Calu3 (cell line): ENCODE measurements at regions not wholly inside any gene's neighbourhood (a gene's known extent, or its start where the extent isn't known, plus 50 kb on each side); places are given as distances from the start of the nearest gene placed in this dataset.
A peak's percentile ranks its signal among the peaks of the same experiment; 100 is the strongest.

ENCODE experiments used
- BruUV-seq: library from RNA; stranded (reverse); fragments of 400-500 nt; replicated peaks from 2 replicates; lab custom pipeline; 2021; lab: Mats Ljungman, UMichigan
- CTCF ChIA-PET: fragments of 300-600 bp; sonication (Branson Sonifier 250); formaldehyde crosslinking; loops from one replicate; lab custom pipeline; 2022; ENCODE audit warnings: antibody characterized with exemption; lab: Charles Lee
- DNase-seq: peaks from one replicate; pipeline ENCODE4 v3.0.0; 2022
- H3K27ac Mint-ChIP-seq: one replicate; pipeline ENCODE4 v1.8.0; 2022; ENCODE audit warnings: mixed read lengths; ENCODE audit not compliant: unreplicated experiment
- H3K27me3 Mint-ChIP-seq: one replicate; pipeline ENCODE4 v1.8.0; 2022; ENCODE audit warnings: mixed read lengths; ENCODE audit not compliant: unreplicated experiment
- H3K36me3 Mint-ChIP-seq: one replicate; pipeline ENCODE4 v1.8.0; 2022; ENCODE audit warnings: mild to moderate bottlenecking, moderate library complexity, mixed read lengths; ENCODE audit not compliant: insufficient read depth, unreplicated experiment
- H3K4me1 Mint-ChIP-seq: one replicate; pipeline ENCODE4 v1.8.0; 2022; ENCODE audit warnings: mild to moderate bottlenecking, low read depth, mixed read lengths; ENCODE audit not compliant: unreplicated experiment
- H3K4me3 Mint-ChIP-seq: one replicate; pipeline ENCODE4 v1.8.0; 2022; ENCODE audit warnings: mild to moderate bottlenecking, low read depth, moderate library complexity, mixed read lengths; ENCODE audit not compliant: unreplicated experiment
- H3K9me3 Mint-ChIP-seq: one replicate; pipeline ENCODE4 v1.8.0; 2022; ENCODE audit warnings: low read depth, mixed read lengths; ENCODE audit not compliant: unreplicated experiment
- intact Hi-C: fragments of 100-400 bp; cut with micrococcal nuclease; formaldehyde crosslinking; loops from one replicate; pipeline ENCODE4 v1.10.0; 2022; ENCODE audit not compliant: unreplicated experiment
- TF ChIP-seq, protein P1 (sequence below): fragments of 200-600 bp; IDR thresholded peaks from one replicate; pipeline ENCODE4 v1.8.0; 2022; ENCODE audit warnings: antibody characterized with exemption; ENCODE audit not compliant: unreplicated experiment

DNA sequence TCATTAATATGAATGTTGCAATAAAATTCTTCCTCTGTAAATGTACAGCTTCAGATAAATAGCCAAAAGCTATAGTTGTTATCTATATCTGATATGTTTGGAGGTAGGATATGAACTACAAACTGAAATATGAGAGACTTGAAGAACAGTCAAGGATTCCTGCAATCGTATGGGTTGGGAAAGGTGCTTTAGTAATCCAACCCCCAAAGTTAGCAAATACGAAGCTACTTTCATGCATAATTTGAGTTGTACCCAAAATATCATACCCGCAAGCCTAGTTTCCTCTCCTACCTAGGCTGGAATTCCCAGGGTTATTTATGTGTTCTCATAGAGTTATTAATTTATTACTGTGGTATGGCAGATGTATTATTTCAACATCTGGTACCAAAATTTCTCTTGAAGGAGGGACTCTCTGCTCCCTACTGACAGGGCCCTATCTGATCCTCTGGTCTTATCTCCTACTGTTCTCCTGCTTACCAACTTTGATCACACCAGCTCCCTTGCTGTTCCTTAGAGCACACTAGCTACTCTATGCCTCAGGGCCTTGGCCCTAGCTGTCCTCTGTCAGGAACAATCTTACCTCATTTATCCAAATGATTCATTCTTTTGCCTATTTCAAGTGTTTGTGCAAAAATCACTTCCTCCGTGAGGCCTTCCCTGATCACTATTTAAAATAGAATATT, 140.4 kb upstream of the CCDC54 start:
- no peak for DNase-seq
- Mint-ChIP-seq H3K9me3 (no peaks in the 10 kb centered on the region), H3K4me3 (no peak overlapping the region), H3K36me3 (peaks cover 18% of the 10 kb centered on the region), H3K4me1 (peaks cover 9% of the 10 kb centered on the region), H3K27me3 (no peaks in the 10 kb centered on the region), H3K27ac (no peak overlapping the region)
- TF ChIP-seq, protein P1, sequence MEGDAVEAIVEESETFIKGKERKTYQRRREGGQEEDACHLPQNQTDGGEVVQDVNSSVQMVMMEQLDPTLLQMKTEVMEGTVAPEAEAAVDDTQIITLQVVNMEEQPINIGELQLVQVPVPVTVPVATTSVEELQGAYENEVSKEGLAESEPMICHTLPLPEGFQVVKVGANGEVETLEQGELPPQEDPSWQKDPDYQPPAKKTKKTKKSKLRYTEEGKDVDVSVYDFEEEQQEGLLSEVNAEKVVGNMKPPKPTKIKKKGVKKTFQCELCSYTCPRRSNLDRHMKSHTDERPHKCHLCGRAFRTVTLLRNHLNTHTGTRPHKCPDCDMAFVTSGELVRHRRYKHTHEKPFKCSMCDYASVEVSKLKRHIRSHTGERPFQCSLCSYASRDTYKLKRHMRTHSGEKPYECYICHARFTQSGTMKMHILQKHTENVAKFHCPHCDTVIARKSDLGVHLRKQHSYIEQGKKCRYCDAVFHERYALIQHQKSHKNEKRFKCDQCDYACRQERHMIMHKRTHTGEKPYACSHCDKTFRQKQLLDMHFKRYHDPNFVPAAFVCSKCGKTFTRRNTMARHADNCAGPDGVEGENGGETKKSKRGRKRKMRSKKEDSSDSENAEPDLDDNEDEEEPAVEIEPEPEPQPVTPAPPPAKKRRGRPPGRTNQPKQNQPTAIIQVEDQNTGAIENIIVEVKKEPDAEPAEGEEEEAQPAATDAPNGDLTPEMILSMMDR: no peak
- intact Hi-C loops: loop anchor here (5.0 kb wide), 5 partner anchors 286 to 691 kb away; partner anchors contain the start of gene BBX
- no TSS peak for BruUV-seq
- CTCF ChIA-PET: interaction anchor here (0.7 to 2.2 kb wide), 3 partner anchors 184 to 275 kb away, joined by 3 to 14 read pairs (median 4); no protein-coding TSS in a partner anchor

- Mint-ChIP-seq H3K4me1 (peaks cover 9% of the 10 kb centered on the region), H3K36me3 (peaks cover 18% of the 10 kb centered on the region), H3K27ac (no peak overlapping the region), H3K27me3 (no peaks in the 10 kb centered on the region), H3K9me3 (no peaks in the 10 kb centered on the region), H3K4me3 (no peak overlapping the region)
- TF ChIP-seq, protein P1: no peak
- BruUV-seq: no TSS peak
- no peak for DNase-seq
- CTCF ChIA-PET: no interaction called here
- intact Hi-C loops: loop anchor here (5.0 kb wide), 5 partner anchors 284 to 689 kb away; partner anchors contain the start of gene BBX
Measured at GRCh38 chr3:107238787-107239186, 138.5 kb upstream of the CCDC54 start.

- intact Hi-C loops: loop anchor here (5.0 kb wide), 5 partner anchors 283 to 688 kb away; partner anchors contain the start of gene BBX
- peaks cover 18% of the 10 kb centered on the region for H3K36me3 Mint-ChIP-seq
- peak overlapping the region; percentile 82 for H3K4me3 Mint-ChIP-seq
- H3K4me1 Mint-ChIP-seq: peaks cover 9% of the 10 kb centered on the region
- no peak for DNase-seq
- CTCF ChIA-PET: no interaction called here
- TF ChIP-seq, protein P1: no peak
- BruUV-seq: no TSS peak
- H3K9me3 Mint-ChIP-seq: no peaks in the 10 kb centered on the region
- H3K27me3 Mint-ChIP-seq: no peaks in the 10 kb centered on the region
- no peak overlapping the region for H3K27ac Mint-ChIP-seq
Measured at GRCh38 chr3:107239703-107240102, 137.5 kb upstream of the CCDC54 start.

DNA sequence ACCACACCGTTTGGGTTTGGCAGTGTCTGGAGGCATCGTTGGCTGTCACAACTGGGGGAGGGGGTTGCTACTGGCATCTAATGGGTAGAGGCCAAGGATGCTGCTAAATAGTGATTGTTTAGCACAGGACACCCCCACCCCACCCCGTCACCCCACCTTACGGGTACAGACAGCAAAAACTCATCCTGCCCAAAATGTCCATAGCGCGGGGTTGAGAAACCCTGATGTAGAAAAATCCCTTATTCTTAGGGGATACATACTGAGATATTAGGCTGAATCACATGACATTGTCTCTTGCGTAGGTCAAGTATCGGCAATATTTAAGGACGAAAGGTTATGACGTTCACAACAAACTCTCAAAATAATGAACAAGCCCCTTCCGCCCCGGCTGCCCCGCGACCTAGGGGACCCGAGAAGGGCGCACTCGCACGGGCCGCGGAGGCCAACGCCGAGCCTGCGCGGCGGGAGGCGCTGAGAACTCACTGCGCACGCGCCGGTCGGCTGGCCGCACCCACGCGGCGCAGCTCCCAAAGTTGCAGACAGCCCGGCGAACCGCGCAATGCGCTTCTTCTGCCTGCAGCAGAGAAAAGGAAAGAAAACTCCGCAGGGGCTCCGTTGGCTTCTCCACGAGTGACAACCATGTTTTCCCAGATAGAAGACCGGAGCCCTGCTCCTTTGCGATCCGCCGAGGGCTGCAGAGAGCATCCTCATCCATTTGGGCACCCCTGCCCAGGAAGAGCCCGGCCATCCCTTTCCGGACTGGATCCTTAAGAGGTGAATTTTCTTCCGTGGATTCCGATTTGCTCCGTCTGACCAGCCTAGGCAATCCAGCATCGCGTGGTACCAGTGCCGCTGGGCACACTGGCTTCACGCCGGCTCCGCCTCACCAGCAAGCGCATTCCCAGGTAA, 136.8 kb upstream of the CCDC54 start:
- intact Hi-C loops: no loop called here
- Mint-ChIP-seq H3K27ac (peak overlapping the region; percentile 40), H3K4me1 (peaks cover 6% of the 10 kb centered on the region), H3K36me3 (peaks cover 18% of the 10 kb centered on the region), H3K9me3 (no peaks in the 10 kb centered on the region), H3K27me3 (no peaks in the 10 kb centered on the region), H3K4me3 (peak overlapping the region; percentile 82)
- peak; percentile 69 for DNase-seq
- BruUV-seq: no TSS peak
- CTCF ChIA-PET: interaction anchor here (1.6 kb wide), 1 partner anchor 24 kb away, joined by 4 read pairs; no protein-coding TSS in a partner anchor
- TF ChIP-seq, protein P1: no peak
